CD4-positive, alpha-beta memory T cell (primary cell): ENCODE measurements at regions not wholly inside any gene's neighbourhood (a gene's known extent, or its start where the extent isn't known, plus 50 kb on each side); places are given as distances from the start of the nearest gene placed in this dataset.

Experiments
- CTCF ChIA-PET: fragments of 350-600 bp; sonication (Branson Sonifier 250); formaldehyde crosslinking; loops from one replicate; lab custom pipeline; 2021; ENCODE audit warnings: inconsistent platforms; ENCODE audit not compliant: partially characterized antibody; lab: Charles Lee
- POLR2A ChIA-PET: fragments of 350-600 bp; sonication (Branson Sonifier 250); formaldehyde crosslinking; loops from one replicate; lab custom pipeline; 2021; ENCODE audit not compliant: partially characterized antibody; lab: Charles Lee
- DNase-seq, 5 donors: peaks; one replicate each; pipeline versions ENCODE4 v3.0.0 to v3.0.0-alpha.2; 2020 to 2022; ENCODE audit warnings: mixed read lengths in 1 of 5
- H3K27ac ChIP-seq: one replicate; pipeline ENCODE4 v1.7.0; 2013; ENCODE audit warnings: low read depth, low read length
- H3K27me3 ChIP-seq: 2 replicates; pipeline ENCODE4 v1.7.0; 2013; ENCODE audit warnings: mild to moderate bottlenecking, low read length, moderate library complexity; ENCODE audit not compliant: insufficient read depth
- H3K36me3 ChIP-seq: 2 replicates; pipeline ENCODE4 v1.7.0; 2013; ENCODE audit warnings: mild to moderate bottlenecking, low read length, moderate library complexity; ENCODE audit not compliant: insufficient read depth
- H3K4me1 ChIP-seq: 2 replicates; pipeline ENCODE4 v1.7.0; 2013; ENCODE audit warnings: mild to moderate bottlenecking, low read length, moderate library complexity; ENCODE audit not compliant: insufficient read depth
- H3K4me3 ChIP-seq, 2 donors: one replicate each; pipeline ENCODE4 v1.7.0; 2013; ENCODE audit warnings: low read length in 2 of 2, mild to moderate bottlenecking in 1 of 2
- H3K9me3 ChIP-seq, 2 donors: one replicate each; pipeline ENCODE4 v1.7.0; 2013; ENCODE audit warnings: low read length in 2 of 2, control low read depth in 1 of 2; ENCODE audit not compliant: control insufficient read depth in 1 of 2
- H3K27ac Mint-ChIP-seq, 7 donors: one replicate each; pipeline ENCODE4 v1.8.0; 2020 to 2021; ENCODE audit warnings: mixed read lengths in 7 of 7, mild to moderate bottlenecking in 6 of 7, inconsistent platforms in 3 of 7, moderate library complexity in 3 of 7
- H3K27me3 Mint-ChIP-seq, 2 donors: one replicate each; pipeline ENCODE4 v1.8.0; 2020 to 2021; ENCODE audit warnings: mixed read lengths in 2 of 2
- H3K36me3 Mint-ChIP-seq, 2 donors: one replicate each; pipeline ENCODE4 v1.8.0; 2020 to 2021; ENCODE audit warnings: mixed read lengths in 2 of 2, inconsistent platforms in 1 of 2, mild to moderate bottlenecking in 1 of 2
- H3K4me1 Mint-ChIP-seq, 4 donors: one replicate each; pipeline ENCODE4 v1.8.0; 2020 to 2021; ENCODE audit warnings: mixed read lengths in 4 of 4, mild to moderate bottlenecking in 1 of 4
- H3K4me3 Mint-ChIP-seq, 8 donors: one replicate each; pipeline ENCODE4 v1.8.0; 2020 to 2021; ENCODE audit warnings: mixed read lengths in 8 of 8, mild to moderate bottlenecking in 7 of 8, moderate library complexity in 6 of 8, inconsistent platforms in 3 of 8
- H3K9me3 Mint-ChIP-seq, 8 donors: one replicate each; pipeline ENCODE4 v1.8.0; 2020 to 2021; ENCODE audit warnings: mixed read lengths in 8 of 8, mild to moderate bottlenecking in 5 of 8, inconsistent platforms in 3 of 8, moderate library complexity in 1 of 8
- intact Hi-C: fragments of 100-400 bp; cut with micrococcal nuclease; formaldehyde crosslinking; loops from one replicate; pipeline ENCODE4 v1.15.1; 2023

GRCh38 chr19:29442094-29442493 lies 83.7 kb upstream of the VSTM2B start:
- no peaks in the 10 kb centered on the region for H3K36me3 Mint-ChIP-seq
- intact Hi-C loops = no loop called here
- Histone ChIP-seq H3K9me3 (no peaks in the 10 kb centered on the region), H3K27ac (no peak overlapping the region), H3K4me3 (no peak overlapping the region), H3K27me3 (no peaks in the 10 kb centered on the region), H3K4me1 (no peaks in the 10 kb centered on the region), H3K36me3 (no peaks in the 10 kb centered on the region)
- peaks cover 0 to 5% (median 2%) of the 10 kb centered on the region in 8 donors for H3K9me3 Mint-ChIP-seq
- no peak for DNase-seq
- H3K27ac Mint-ChIP-seq = no peak overlapping the region
- H3K4me1 Mint-ChIP-seq = no peaks in the 10 kb centered on the region
- peaks cover 5% of the 10 kb centered on the region in 2 donors for H3K27me3 Mint-ChIP-seq
- ChIA-PET POLR2A (no interaction called here), CTCF (no interaction called here)
- no peak overlapping the region for H3K4me3 Mint-ChIP-seq

- H3K27ac Mint-ChIP-seq = no peak overlapping the region
- Histone ChIP-seq H3K27ac (no peak overlapping the region), H3K4me1 (no peaks in the 10 kb centered on the region), H3K9me3 (no peaks in the 10 kb centered on the region), H3K27me3 (no peaks in the 10 kb centered on the region), H3K36me3 (no peaks in the 10 kb centered on the region), H3K4me3 (no peak overlapping the region)
- intact Hi-C loops = no loop called here
- H3K9me3 Mint-ChIP-seq = peaks cover 0 to 5% (median 2%) of the 10 kb centered on the region in 8 donors
- ChIA-PET CTCF (no interaction called here), POLR2A (no interaction called here)
- no peak overlapping the region for H3K4me3 Mint-ChIP-seq
- peaks cover 3 to 5% of the 10 kb centered on the region in 2 donors for H3K27me3 Mint-ChIP-seq
- DNase-seq = no peak
- no peaks in the 10 kb centered on the region for H3K4me1 Mint-ChIP-seq
- H3K36me3 Mint-ChIP-seq = no peaks in the 10 kb centered on the region
Observed at GRCh38 chr19:29442910-29443309, 82.9 kb upstream of the VSTM2B start.

GRCh38 chr19:29445246-29445645 lies 80.5 kb upstream of the VSTM2B start:
- Mint-ChIP-seq H3K36me3 (no peaks in the 10 kb centered on the region), H3K4me3 (no peak overlapping the region), H3K9me3 (peaks cover 0 to 5% (median 2%) of the 10 kb centered on the region in 8 donors), H3K4me1 (no peaks in the 10 kb centered on the region), H3K27me3 (peaks cover 3 to 11% of the 10 kb centered on the region in 2 donors), H3K27ac (no peak overlapping the region)
- Histone ChIP-seq H3K27ac (no peak overlapping the region), H3K4me3 (no peak overlapping the region), H3K27me3 (no peaks in the 10 kb centered on the region), H3K36me3 (no peaks in the 10 kb centered on the region), H3K4me1 (no peaks in the 10 kb centered on the region), H3K9me3 (no peaks in the 10 kb centered on the region)
- CTCF ChIA-PET = no interaction called here
- DNase-seq = no peak
- intact Hi-C loops = no loop called here
- POLR2A ChIA-PET = no interaction called here

GRCh38 chr19:29446361-29446760 lies 79.4 kb upstream of the VSTM2B start:
- POLR2A ChIA-PET = no interaction called here
- Histone ChIP-seq H3K4me1 (no peaks in the 10 kb centered on the region), H3K27ac (no peak overlapping the region), H3K36me3 (no peaks in the 10 kb centered on the region), H3K27me3 (no peaks in the 10 kb centered on the region), H3K9me3 (no peaks in the 10 kb centered on the region), H3K4me3 (no peak overlapping the region)
- no peaks in the 10 kb centered on the region for H3K4me1 Mint-ChIP-seq
- CTCF ChIA-PET = no interaction called here
- intact Hi-C loops = no loop called here
- no peaks in the 10 kb centered on the region for H3K36me3 Mint-ChIP-seq
- H3K27ac Mint-ChIP-seq = peak overlapping the region in 1 of 7 donors; percentile 71
- peaks cover 0 to 5% (median 0%) of the 10 kb centered on the region in 8 donors for H3K9me3 Mint-ChIP-seq
- no peak overlapping the region for H3K4me3 Mint-ChIP-seq
- H3K27me3 Mint-ChIP-seq = peaks cover 3 to 11% of the 10 kb centered on the region in 2 donors
- DNase-seq = no peak

- Histone ChIP-seq H3K9me3 (no peaks in the 10 kb centered on the region), H3K36me3 (no peaks in the 10 kb centered on the region), H3K4me3 (no peak overlapping the region), H3K27ac (no peak overlapping the region), H3K27me3 (no peaks in the 10 kb centered on the region), H3K4me1 (no peaks in the 10 kb centered on the region)
- intact Hi-C loops = no loop called here
- ChIA-PET POLR2A (no interaction called here), CTCF (no interaction called here)
- H3K36me3 Mint-ChIP-seq = no peaks in the 10 kb centered on the region
- no peaks in the 10 kb centered on the region for H3K4me1 Mint-ChIP-seq
- no peak overlapping the region for H3K27ac Mint-ChIP-seq
- H3K27me3 Mint-ChIP-seq = peaks cover 3 to 11% of the 10 kb centered on the region in 2 donors
- peaks cover 0 to 5% (median 2%) of the 10 kb centered on the region in 8 donors for H3K9me3 Mint-ChIP-seq
- H3K4me3 Mint-ChIP-seq = no peak overlapping the region
- DNase-seq = no peak
Observed at GRCh38 chr19:29448046-29448445, 77.7 kb upstream of the VSTM2B start.

- ChIA-PET POLR2A (no interaction called here), CTCF (no interaction called here)
- H3K36me3 ChIP-seq = no peaks in the 10 kb centered on the region
- H3K9me3 Mint-ChIP-seq = peaks cover 0 to 7% (median 1%) of the 10 kb centered on the region in 8 donors
- intact Hi-C loops = no loop called here
- DNase-seq = no peak
- H3K27ac Mint-ChIP-seq = no peak overlapping the region
- no peaks in the 10 kb centered on the region for H3K9me3 ChIP-seq
- no peak overlapping the region for H3K4me3 Mint-ChIP-seq
- no peaks in the 10 kb centered on the region for H3K4me1 Mint-ChIP-seq
- no peak overlapping the region for H3K4me3 ChIP-seq
- H3K36me3 Mint-ChIP-seq = no peaks in the 10 kb centered on the region
- no peaks in the 10 kb centered on the region for H3K4me1 ChIP-seq
- no peaks in the 10 kb centered on the region for H3K27me3 ChIP-seq
- no peak overlapping the region for H3K27ac ChIP-seq
- H3K27me3 Mint-ChIP-seq = peaks cover 5 to 11% of the 10 kb centered on the region in 2 donors
Observed at GRCh38 chr19:29449371-29449770, 76.4 kb upstream of the VSTM2B start.

- Mint-ChIP-seq H3K36me3 (no peaks in the 10 kb centered on the region), H3K27ac (no peak overlapping the region)
- no peak overlapping the region for H3K27ac ChIP-seq
Observed at GRCh38 chr19:29450306-29450705, 75.5 kb upstream of the VSTM2B start.

GRCh38 chr19:29450812-29451211 lies 75.0 kb upstream of the VSTM2B start:
- no peaks in the 10 kb centered on the region for H3K36me3 Mint-ChIP-seq

More at GRCh38 chr19:29450306-29450705, 75.5 kb upstream of the VSTM2B start:
- peaks cover 2 to 6% of the 10 kb centered on the region in 2 donors for H3K27me3 Mint-ChIP-seq
- no peaks in the 10 kb centered on the region for H3K4me1 ChIP-seq
- H3K9me3 Mint-ChIP-seq = peaks cover 0 to 5% (median 1%) of the 10 kb centered on the region in 8 donors
- no peak overlapping the region for H3K4me3 ChIP-seq
- no peaks in the 10 kb centered on the region for H3K9me3 ChIP-seq
- no peak for DNase-seq
- intact Hi-C loops = no loop called here
- H3K36me3 ChIP-seq = no peaks in the 10 kb centered on the region
- H3K4me1 Mint-ChIP-seq = no peaks in the 10 kb centered on the region
- POLR2A ChIA-PET = no interaction called here
- CTCF ChIA-PET = no interaction called here
- no peaks in the 10 kb centered on the region for H3K27me3 ChIP-seq
- no peak overlapping the region for H3K4me3 Mint-ChIP-seq

More at GRCh38 chr19:29450812-29451211, 75.0 kb upstream of the VSTM2B start:
- Histone ChIP-seq H3K4me3 (no peak overlapping the region), H3K36me3 (no peaks in the 10 kb centered on the region), H3K27me3 (no peaks in the 10 kb centered on the region), H3K27ac (no peak overlapping the region), H3K9me3 (no peaks in the 10 kb centered on the region), H3K4me1 (no peaks in the 10 kb centered on the region)
- DNase-seq = no peak
- Mint-ChIP-seq H3K27ac (no peak overlapping the region), H3K4me1 (no peaks in the 10 kb centered on the region), H3K4me3 (no peak overlapping the region), H3K9me3 (peaks cover 0 to 4% (median 2%) of the 10 kb centered on the region in 8 donors), H3K27me3 (peaks cover 2 to 6% of the 10 kb centered on the region in 2 donors)
- CTCF ChIA-PET = no interaction called here
- intact Hi-C loops = no loop called here
- POLR2A ChIA-PET = no interaction called here
